ENCODE measurements at regions not wholly inside any gene's neighbourhood (a gene's known extent, or its start where the extent isn't known, plus 50 kb on each side); places are given as distances from the start of the nearest gene placed in this dataset.
"Not testable (repeated sequence)": the region's sequence is repeated elsewhere in the genome, so short reads cannot be mapped to it uniquely, and the experiment has no call there.

DNA sequence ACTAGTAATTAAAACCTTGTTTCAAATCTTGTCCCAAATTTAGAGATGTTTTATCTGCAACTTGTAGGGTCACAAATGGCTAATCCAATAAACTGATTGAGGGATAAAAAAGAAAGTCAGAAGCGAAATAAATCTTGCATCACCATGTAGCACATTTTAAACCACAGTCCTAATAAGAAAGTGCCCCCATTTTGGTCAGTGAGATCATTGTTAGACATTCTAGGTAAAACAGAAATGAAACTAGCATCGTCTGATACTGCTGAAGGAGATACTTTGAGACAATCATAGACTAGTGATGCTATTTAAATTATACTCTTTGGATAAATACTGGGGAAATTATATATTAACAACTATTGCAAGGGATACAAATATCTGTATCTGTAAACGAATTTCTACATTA is 247.9 kb downstream of the AMY1C start:
- TF ChIP-seq, protein P1, sequence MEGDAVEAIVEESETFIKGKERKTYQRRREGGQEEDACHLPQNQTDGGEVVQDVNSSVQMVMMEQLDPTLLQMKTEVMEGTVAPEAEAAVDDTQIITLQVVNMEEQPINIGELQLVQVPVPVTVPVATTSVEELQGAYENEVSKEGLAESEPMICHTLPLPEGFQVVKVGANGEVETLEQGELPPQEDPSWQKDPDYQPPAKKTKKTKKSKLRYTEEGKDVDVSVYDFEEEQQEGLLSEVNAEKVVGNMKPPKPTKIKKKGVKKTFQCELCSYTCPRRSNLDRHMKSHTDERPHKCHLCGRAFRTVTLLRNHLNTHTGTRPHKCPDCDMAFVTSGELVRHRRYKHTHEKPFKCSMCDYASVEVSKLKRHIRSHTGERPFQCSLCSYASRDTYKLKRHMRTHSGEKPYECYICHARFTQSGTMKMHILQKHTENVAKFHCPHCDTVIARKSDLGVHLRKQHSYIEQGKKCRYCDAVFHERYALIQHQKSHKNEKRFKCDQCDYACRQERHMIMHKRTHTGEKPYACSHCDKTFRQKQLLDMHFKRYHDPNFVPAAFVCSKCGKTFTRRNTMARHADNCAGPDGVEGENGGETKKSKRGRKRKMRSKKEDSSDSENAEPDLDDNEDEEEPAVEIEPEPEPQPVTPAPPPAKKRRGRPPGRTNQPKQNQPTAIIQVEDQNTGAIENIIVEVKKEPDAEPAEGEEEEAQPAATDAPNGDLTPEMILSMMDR (conservative IDR thresholded peaks at IDR 0.05; ENCODE audit: low read depth, low read length): no peak
- no peak for DNase-seq (ENCODE audit: low read depth)
- no peak overlapping the region for H3K4me3 ChIP-seq (ENCODE audit: low read depth, low read length)

- DNase-seq (ENCODE audit: low read depth): no peak
- H3K4me3 ChIP-seq (ENCODE audit: low read depth, low read length): no peak overlapping the region
Measured at GRCh38 chr1:104018922-104019674, 269.4 kb downstream of the AMY1C start.

DNA sequence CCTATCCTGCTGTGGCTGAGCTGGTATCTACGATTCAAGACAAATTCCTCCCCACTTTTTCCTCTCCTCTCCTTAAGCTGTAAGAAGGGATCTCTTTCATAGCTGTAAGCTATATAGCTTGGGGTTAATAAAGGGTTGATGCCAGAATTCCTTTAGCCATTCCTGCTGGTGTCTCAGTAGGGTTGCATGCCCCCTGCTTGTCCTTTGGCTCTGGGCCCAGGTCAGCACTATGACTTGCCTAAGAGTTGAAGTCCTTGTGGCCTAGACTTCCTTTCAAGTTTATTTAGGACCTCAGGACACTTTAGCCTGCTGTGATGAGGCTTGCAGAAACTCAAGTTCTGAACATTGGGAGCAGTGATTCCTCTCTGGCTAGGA is 270.0 kb downstream of the AMY1C start:
- no peak overlapping the region for H3K4me3 ChIP-seq (ENCODE audit: low read depth, low read length)
- TF ChIP-seq, protein P1 (conservative IDR thresholded peaks at IDR 0.05; ENCODE audit: low read depth, low read length): no peak
- no peak for DNase-seq (ENCODE audit: low read depth)

More at GRCh38 chr1:104018922-104019674, 269.4 kb downstream of the AMY1C start:
- TF ChIP-seq, protein P1 (conservative IDR thresholded peaks at IDR 0.05; ENCODE audit: low read depth, low read length): no peak

- no peak for DNase-seq (ENCODE audit: low read depth)
- TF ChIP-seq, protein P1 (conservative IDR thresholded peaks at IDR 0.05; ENCODE audit: low read depth, low read length): no peak
- no peak overlapping the region for H3K4me3 ChIP-seq (ENCODE audit: low read depth, low read length)
Measured at GRCh38 chr1:104028416-104029035, 278.8 kb downstream of the AMY1C start.

DNA sequence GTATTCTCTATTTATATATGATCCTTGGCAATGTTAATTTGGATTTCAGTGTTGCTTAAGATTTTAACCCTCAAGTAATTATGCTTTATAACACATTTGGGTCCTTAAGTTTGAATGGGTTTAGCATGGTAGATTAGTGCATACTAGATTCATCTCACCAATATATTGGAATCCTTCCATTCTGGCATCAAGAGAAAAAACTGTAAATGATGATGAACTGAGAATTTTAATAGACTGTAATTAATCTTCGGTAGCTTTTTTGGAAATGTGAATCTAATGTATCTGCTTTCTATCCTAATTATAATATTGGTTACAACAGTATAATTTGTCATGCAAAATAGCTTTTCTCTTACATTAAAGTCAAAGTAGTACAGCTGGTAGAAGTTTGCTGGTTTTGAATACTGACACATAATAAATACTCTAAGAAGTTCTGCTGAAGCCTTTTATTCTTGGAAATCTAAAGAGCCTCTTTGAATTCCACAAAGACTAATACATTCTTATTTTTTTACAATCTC is 279.8 kb downstream of the AMY1C start:
- H3K4me3 ChIP-seq (ENCODE audit: low read depth, low read length): no peak overlapping the region
- DNase-seq (ENCODE audit: low read depth): no peak
- TF ChIP-seq, protein P1 (conservative IDR thresholded peaks at IDR 0.05; ENCODE audit: low read depth, low read length): no peak

GRCh38 chr1:104056786-104057185 is 307.1 kb downstream of the AMY1C start:
- DNase-seq (ENCODE audit: low read depth): no peak
- TF ChIP-seq, protein P1 (conservative IDR thresholded peaks at IDR 0.05; ENCODE audit: low read depth, low read length): no peak

DNA sequence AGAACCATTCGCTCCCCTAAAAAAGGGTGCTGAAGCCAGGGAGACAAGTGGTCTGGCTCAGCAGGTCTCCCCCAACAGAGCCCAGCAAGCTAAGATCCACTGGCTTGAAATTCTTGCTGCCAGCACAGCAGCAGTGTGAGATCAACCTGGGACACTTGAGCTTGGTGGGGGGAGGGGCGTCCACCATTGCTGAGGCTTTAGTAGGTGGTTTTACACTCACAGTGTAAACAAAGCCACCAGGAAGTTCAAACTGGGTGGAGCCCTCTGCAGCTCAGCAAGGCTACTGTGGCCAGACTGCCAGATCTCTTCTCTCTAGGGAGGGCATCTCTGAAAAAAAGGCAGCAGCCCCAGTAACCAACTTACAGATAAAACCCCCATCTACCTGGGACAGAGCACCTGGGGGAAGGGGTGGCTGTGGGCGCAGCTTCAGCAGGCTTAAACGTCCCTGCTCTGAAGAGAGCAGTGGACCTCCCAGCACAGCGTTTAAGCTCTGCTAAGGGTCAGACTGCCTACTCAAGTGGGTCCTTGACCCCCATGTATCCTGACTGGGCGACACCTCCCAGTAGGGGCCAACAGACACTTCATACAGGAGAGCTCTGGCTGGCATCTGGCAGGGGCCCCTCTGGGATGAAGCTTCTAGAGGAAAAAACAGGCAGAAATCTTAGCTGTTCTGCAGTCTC is 307.7 kb downstream of the AMY1C start:
- DNase-seq (ENCODE audit: low read depth); H3K4me3 ChIP-seq (ENCODE audit: low read depth, low read length): not testable (repeated sequence)

More at GRCh38 chr1:104056786-104057185, 307.1 kb downstream of the AMY1C start:
- no peak overlapping the region for H3K4me3 ChIP-seq (ENCODE audit: low read depth, low read length)

- not testable (repeated sequence) for H3K4me3 ChIP-seq (ENCODE audit: low read depth, low read length); DNase-seq (ENCODE audit: low read depth)
Measured at GRCh38 chr1:104061637-104062036, 311.9 kb downstream of the AMY1C start.
